OCI-M1 (cell line): ENCODE measurements at regions not wholly inside any gene's neighbourhood (a gene's known extent, or its start where the extent isn't known, plus 50 kb on each side); places are given as distances from the start of the nearest gene placed in this dataset.
A peak's percentile ranks its signal among the peaks of the same experiment; 100 is the strongest.

ENCODE experiments used
- DNase-seq: peaks from one replicate; lab custom pipeline; 2025; lab: John Stamatoyannopoulos, UW

DNA sequence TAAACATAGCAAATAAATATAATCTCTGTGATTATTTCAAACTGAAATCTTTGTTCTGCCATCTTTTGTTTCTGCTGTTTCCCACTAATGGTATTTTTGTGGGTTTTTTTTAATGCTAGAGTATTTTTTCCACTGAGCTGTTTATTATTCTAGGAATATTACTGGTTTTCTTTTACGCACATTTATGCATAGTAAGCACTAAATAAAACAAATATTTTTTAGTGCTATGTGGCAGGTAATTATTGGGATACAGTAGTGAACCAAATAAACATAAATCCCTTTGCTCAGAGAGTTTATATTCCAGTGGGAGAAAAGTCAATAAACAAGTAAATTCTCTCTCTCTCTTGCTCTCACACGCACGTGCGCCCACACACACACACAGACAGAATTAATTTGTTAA is 397.4 kb downstream of the PRDM5 start:
- DNase-seq = no peak

DNA sequence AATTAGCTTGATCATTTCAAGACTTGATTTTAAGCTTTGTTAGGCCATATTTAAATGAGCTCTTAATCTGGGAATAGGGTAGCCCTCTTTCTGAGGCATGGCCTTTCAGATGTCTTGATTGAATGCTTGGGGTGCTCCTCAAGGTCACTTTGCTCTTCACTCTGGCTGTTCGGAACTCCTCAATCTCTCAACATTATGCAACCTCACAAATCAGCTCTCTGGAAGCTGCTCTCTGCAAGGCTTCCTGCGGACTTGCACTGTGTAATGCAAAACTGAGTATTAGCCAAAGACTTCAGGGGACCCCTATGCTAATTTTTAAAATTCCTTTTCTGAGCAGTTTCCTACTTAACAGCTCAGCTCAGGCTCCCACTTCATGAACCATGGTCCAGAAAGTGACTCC is 398.3 kb downstream of the PRDM5 start:
- DNase-seq = no peak

DNA sequence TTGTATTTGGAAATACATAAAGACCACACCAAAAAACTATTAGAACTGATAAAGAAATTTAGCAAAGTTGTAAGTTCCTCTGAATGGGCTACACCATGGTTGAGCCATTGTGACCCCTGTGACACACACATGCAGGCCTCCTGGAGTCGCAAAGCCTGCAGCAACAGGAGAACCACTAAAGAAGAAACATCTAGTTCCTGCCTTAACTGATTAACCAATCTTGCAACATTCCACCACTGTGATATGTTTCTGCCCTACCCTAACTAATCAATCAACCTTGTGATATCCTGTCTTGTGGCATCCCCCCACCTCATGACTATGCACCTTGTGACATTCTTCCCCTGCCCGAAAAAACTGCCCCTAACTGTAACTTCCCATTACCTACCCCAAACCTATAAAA is 401.8 kb downstream of the PRDM5 start:
- DNase-seq = no peak

DNA sequence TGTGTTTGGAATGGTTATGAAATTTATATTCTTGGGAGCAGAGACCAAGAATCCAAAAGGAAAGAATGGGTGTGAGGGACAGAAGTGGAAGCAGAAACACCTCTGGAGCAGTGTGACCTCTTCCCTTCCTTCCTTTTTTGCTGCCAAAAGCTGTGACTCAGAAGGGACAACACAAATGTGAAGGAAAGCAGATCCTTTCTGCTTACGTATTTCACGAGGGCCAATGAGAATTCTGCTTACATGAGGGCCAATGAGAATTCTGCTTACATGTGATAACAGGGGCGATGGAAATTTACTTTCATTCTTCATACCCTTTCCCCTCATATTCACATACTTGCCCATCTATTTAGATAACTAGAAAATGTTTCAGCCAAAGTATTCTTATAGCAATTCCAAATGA is 404.6 kb downstream of the PRDM5 start:
- peak; percentile 93 for DNase-seq

DNA sequence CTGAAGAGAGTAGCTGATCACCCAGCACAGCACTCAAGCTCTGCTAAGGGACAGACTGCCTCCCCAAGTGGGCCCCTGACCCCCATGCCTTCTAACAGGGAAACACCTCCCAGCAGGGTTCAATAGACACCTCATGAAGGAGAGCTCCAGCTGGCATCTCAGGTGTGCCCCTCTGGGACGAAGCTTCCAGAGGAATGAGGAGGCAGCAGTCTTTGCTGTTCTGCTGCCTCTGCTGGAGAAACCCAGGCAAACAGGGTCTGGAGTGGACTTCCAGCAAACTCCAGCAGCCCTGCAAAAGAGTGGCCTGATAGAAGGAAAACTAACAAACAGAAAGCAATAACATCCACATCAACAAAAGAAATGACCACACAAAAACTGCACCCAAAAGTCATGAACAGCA is 412.8 kb downstream of the PRDM5 start:
- no peak for DNase-seq

DNA sequence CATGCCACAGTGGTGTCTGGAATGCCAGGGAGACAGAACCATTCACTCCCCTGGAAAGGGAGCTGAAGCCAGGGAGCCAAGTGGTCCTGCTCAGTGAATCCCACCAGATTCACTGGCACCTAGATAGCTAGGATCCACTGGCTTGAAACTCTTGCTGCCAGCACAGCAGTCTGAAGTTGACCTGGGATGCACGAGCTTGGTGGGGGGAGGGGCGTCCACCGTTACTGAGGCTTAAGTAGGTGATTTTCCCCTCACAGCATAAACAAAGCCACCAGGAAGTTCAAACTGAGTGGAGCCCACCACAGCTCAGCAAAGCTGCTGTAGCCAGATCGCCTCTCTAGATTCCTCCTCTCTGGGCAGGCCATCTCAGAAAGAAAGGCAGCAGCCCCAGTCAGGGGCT is 413.3 kb downstream of the PRDM5 start:
- DNase-seq = no peak

DNA sequence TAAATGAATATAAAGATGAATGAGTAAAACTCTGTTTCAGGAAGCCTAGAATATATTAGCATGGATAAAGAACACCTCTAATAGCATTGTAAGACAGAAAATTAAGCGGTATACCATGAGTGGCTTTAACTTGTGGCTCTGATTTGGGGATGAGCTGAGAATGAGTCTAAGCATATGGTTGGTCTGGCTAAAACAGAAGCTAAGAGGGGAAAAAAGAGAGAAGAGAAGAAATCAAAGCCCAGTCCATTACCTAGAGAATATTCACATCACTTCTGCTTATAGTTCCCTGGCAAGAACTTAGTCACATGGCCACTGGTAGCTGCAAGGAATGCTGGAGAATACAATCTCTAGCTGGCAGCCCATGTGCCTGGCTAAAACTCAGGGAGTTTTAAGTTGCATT is 414.5 kb downstream of the PRDM5 start:
- no peak for DNase-seq

DNA sequence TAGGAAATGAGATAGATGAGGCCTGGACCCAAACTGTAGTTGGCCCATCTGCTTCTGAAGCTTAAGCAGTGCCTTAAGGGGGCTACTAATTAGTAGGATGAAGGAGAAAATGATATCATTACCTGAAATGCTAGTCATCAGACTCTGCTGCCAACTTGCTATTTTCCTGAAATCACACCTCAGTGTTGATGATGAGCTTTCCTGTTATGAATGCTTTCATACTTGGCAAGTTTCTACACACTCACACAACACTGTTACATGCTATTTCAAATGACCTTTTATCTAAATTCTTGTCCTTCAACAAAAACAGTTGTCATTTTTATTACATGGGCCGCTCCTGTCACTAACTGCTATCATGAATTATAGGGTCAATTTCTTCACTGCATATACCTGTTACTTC is 416.0 kb downstream of the PRDM5 start:
- no peak for DNase-seq

DNA sequence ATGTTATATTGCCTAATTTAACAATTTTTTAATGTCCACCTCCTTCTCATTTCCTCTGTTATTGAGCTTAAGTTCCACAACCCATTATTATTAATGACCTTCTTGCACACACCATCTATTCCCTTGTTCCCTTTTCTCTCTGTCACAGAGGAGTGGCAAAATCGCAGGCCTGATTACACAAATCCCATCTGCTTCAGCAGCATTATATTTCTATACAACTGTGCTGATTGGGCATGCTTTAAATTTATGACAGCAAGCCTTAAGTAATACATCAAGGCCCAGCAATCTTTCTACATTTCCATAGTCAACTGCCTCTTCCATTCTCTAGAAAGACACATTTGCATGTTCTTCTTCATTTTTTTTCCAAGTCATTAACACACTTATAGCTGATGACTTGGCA is 423.8 kb downstream of the PRDM5 start:
- no peak for DNase-seq

DNA sequence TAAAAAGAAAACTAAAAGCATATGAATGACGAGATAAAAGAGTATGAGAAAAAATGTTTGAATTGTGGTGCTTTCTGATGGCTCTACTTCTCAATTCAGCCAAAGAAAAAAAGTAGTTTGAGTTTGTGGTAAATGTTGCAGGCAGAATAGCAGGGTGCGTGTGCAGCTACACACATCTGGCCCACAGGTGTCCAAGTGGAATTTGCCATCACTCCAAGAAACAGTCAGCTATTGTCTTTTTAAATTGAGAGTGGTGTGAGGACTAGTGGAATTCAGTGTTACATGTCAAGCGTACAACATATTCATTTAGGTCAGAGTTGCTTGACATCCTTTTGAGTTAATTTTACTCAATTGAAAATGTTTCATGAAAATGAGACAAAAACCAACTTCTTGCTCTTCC is 424.8 kb upstream of the MAD2L1 start:
- no peak for DNase-seq

DNA sequence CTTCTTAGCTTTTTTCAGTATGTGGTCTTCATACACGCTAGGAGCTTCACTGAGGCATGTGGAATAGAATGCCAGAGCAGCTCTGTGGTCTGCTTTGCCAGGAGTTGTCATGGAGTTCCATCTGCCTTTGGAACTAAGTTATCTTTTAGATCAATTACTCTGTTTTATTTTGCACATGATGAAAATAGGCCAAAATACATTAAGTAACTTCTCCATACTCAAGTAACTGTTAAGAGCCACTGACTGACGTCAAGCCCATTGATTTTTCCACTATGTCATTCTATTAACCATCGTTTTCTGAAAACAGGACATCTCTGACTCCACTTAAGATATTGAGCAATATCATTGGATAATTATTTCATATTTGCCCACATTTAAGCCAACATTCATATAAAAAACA is 415.1 kb upstream of the MAD2L1 start:
- no peak for DNase-seq

DNA sequence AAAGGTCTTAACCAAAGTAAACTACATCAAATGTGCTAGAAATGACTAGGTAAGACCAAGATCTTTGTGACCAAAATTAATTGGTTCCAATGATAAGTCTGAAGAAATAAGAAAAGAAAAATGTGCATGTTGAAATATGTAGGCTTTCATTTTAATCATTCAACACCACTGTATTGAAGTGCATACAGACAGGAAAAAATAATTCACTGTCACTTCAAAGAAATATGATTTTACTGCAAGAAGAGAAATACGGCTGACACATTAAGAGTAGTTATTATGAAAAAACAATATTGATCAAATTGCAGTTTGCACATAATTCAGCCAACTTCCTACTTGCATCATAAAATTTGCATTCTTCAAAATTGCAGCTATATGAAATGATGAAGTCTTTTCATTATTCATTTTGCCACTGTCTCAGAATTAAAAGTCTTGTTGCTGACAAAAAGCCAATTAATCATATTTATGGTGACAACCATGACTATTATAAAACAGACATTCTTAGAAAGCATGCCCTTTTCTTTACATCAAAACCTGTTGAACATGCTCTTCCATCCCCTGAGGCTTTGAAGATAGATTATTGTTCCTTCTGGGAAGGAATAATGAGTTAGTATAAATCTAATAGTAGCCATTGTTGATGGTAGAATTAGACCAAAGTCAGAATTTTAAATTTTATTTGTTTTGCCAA is 405.9 kb upstream of the MAD2L1 start:
- DNase-seq = no peak

DNA sequence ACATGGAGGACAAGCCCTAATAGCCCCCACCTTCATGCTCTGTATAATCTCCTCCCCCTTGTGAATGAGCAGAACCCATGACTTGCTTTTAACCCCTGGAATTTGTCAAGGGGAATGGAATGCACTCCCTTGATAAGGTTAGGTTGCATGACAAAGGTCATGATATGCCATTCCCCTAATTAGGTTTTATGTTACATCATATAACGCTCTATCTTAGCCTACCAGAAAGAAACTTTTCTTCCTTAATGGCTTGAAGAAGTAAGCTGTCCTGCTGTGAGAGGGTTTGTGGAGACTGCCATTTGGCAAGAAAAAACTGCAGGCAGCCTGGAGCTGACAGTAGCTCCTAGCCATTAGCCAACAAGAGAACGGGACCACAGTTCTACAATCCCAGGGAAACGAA is 399.8 kb upstream of the MAD2L1 start:
- DNase-seq = peak; percentile 68

DNA sequence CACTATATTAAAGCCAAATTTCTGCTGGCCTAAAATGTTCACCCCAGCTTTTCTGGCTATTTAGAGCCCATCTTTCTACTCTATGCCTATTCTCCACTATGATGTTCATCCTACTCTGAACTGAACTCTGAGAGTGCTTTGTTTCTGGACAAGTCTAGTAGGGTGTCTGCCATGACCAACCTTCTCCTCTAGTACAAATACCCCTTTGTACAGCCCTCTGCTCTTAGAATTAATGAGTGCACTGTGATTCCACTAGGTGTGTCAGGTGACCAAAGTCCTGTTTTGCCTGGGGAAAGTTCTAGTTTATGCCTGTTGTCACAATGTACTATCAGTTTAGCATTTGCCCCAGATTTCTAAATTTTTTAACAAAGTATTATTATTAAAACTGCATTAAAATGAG is 388.1 kb upstream of the MAD2L1 start:
- no peak for DNase-seq

DNA sequence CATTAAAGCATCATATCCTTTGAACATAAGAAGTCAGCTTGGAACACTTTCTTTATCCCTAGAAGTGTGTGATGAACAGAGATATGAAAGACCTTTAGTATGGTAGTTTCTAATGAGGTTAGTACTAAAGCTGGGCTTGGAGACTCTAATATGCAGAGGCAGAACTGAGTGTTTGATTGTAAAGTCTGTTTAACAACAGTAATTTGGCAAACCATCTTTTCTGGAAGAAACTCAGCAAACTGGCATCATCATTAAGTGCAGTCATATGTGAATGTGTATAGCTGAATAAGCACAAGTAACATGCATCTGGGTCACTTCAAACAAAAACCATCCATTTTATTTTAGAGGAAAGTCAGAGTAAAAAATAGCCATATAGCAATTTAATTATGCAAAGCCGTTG is 385.9 kb upstream of the MAD2L1 start:
- DNase-seq = no peak

DNA sequence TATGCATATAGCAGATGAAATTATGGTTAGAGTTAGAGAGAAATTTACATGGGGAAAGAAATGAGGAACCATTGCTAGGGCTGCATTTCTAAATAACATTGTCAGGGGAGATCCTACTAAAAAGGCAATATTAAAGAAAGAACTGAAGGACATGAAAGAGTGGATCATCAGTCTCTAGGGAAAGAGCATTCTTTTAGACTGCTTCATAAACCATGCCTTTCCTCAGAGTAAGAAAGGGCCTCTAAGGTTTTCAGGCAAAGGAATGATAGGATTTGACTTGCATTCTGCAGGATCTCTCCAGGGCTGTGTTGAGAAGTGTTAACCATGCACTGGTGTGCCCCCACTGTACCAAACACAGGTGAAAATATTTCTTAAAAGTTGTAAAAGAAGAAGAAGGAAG is 385.4 kb upstream of the MAD2L1 start:
- no peak for DNase-seq

DNA sequence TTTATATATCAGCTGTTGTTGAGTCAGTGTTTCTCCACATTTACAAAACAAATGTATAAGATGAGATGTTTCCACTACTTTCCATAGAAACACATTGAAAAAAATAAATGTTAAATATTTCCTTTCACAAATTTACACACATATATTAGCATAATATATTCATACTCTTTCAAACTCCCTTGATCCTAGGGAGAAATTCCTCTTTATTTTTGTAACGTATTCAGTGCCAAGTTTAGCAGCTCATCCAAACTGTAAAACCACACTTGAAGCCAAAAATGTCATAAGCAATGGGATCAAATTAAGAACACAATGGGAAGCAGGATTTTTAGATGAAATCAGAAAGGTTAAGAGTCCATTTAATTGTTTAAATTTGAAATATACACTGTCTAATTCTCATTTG is 381.1 kb upstream of the MAD2L1 start:
- no peak for DNase-seq

DNA sequence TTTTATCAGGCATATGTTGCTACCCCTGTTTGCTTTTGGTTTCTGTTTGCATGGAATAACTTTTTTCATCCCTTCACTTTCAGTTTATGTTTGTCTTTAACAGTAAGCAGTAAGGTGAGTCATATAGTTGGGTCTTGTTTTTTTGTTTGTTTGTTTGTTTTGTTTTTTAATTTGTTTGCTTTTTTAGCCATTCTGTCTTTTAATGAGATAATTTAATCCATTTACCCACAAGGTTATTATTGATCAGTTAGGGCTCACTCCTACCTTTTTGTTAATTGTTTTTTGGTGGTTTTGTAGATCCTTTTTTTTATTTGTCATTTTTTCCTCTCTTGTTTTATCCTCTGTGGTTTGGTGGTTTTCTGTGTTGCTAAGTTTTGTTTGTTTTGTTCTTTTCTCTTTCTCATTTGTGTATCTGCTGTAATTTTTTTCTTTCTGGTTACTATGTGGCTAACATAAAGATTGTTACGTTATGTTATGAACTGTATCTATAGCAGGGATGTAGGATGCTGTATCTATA is 379.5 kb upstream of the MAD2L1 start:
- DNase-seq = peak; percentile 71

DNA sequence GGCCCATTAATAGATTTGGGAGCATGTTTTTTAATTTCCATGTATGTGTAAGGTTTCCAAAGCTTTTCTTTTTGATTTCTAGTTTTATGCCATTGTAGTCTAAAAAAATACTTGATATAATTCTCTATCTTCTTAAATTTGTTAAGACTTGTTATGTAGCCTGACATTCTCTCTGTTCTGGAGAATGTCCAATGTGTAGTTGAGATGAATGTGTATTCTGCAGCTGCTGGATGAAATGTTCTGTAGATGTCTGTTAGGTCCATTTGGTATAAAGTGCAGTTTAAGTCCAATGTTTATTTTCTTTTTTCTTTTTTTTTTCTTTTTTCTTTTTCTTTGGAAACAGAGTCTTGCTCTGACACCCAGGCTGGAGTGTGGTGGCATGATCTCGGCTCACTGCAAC is 378.5 kb upstream of the MAD2L1 start:
- no peak for DNase-seq

DNA sequence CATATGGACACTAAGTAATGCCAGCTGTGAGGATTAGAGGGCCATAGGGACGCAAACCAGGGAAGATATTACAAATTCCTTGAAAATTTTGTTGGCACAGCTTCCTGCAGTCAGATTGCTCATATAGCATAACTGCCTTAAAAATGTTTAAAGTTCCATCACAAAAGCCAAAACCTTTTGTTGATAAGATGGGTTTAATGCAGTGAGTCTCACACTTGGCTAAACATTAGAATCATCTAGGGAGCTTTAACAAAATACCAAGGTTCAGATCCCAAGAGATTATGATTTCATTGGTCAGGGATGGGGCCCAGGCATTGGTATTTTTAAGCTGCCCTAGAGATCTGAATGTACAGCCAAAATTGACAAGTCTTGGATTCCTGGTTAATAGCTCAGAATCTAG is 376.5 kb upstream of the MAD2L1 start:
- no peak for DNase-seq

DNA sequence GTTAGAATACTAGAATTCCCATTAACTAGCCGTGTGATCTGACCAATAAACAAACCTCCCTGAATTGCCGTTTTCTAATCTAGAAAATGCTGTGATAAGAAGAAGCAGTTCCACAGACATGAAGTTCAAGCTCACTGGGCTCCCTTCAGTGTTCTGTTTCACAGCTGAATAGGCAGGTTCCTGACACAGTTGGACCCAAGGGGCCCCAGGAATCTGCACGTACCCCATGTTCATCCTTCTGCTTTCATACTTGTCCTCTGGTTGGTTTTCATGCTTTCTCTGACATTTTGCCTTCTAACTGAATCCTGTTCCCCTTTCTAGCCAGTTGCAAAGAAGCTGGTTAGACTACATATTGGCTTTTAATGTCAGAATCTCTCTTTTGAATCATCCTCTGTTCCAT is 374.1 kb upstream of the MAD2L1 start:
- no peak for DNase-seq

DNA sequence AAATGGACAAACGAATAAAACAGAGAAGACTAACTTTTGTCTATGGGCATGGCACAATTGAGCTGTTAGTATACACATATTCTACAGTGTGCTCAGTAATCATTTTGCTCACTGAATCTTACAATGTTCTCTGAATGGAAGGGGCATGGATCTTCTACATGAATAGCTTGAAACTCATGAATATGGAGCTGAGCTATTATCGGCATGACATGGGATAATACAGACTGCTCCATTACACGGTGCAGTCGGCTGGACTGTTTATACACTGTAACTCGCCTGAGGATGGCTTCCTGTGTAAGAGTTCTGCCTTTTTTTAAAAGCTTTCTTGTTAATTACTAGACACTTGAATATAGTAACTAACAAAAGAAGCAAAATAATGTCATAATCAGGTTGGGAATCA is 368.5 kb upstream of the MAD2L1 start:
- no peak for DNase-seq

DNA sequence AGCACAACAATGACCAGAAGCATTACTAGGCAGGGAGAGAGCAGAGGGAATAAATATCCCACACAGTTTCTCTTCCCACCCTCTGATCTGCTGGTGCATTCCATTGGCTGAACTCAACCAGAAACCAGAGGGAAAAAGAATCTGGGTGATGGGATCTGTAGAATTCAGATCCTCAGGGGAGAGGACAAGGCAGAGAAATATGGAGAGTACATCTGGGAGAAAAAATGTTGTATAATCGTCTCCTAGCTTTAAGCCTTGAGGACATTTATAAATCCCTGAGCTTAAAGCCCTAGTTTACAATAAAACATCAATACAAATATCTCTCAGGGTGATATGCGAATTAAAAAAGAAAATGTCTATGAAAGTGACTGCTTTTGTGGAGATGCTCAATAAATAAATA is 368.1 kb upstream of the MAD2L1 start:
- DNase-seq = no peak

DNA sequence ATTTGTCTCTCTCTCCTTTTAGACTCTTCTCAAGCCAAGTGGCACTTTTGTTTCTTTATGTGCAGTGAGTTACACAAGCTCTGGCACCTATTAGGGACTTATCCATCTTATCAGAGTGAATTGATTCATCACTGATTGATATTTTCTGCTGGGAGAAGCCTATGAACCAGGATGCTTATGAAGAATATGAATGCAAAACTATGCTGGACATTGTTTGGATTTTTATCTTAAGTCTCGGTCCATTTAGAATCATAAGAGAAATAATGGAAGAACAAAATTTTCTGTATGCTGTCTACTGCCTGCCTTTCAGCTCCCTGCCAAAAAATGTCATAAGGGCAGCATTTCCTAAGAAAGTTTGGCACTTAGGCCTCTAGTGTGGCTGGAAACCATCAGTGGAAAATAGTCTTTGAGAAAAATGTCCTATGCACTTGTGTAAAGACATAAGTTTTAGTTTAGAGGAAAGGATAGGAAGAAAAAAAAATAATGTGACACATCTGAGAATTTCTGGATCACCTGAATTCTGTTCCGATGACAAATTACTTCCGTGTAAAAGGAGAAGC is 365.7 kb upstream of the MAD2L1 start:
- no peak for DNase-seq
